DND-41 (cell line): ENCODE measurements at regions not wholly inside any gene's neighbourhood (a gene's known extent, or its start where the extent isn't known, plus 50 kb on each side); places are given as distances from the start of the nearest gene placed in this dataset.

Experiments
- ATAC-seq: fragments of 200-7000 bp; cut with Tn5 transposase; 3 replicates; pipeline ENCODE4 v1.9.1; 2021; ENCODE audit warnings: low read depth; ENCODE audit not compliant: insufficient read depth
- DNase-seq: peaks from one replicate; pipeline ENCODE4 v3.0.0-alpha.2; 2020
- H2AFZ ChIP-seq: 2 replicates; pipeline ENCODE4 v1.6.0; 2012; ENCODE audit warnings: low read depth, low read length
- H3K27ac ChIP-seq: 2 replicates; pipeline ENCODE4 v1.5.1; 2012; ENCODE audit warnings: low read length, inconsistent platforms
- H3K27me3 ChIP-seq: fragments of 200-600 bp; sonication (generic); 2 replicates; pipeline ENCODE4 v1.6.0; 2012; ENCODE audit warnings: low read length, mild to moderate bottlenecking, inconsistent platforms; ENCODE audit not compliant: insufficient read depth, poor library complexity
- H3K36me3 ChIP-seq: 2 replicates; pipeline ENCODE4 v1.5.1; 2012; ENCODE audit warnings: low read length, inconsistent platforms; ENCODE audit not compliant: insufficient read depth
- H3K4me1 ChIP-seq: 2 replicates; pipeline ENCODE4 v1.5.1; 2012; ENCODE audit warnings: mild to moderate bottlenecking, low read length; ENCODE audit not compliant: insufficient read depth
- H3K4me2 ChIP-seq: 2 replicates; pipeline ENCODE4 v1.6.0; 2012; ENCODE audit warnings: mild to moderate bottlenecking, moderate library complexity, low read length, inconsistent platforms; ENCODE audit not compliant: insufficient read depth
- H3K4me3 ChIP-seq, 2 experiments: fragments of 200-600 bp in 1 of 2; shearing (Covaris generic) in 1 of 2; 2 replicates each; pipeline ENCODE4 v1.5.1; 2012 to 2016; ENCODE audit warnings: inconsistent platforms in 2 of 2, low read length in 2 of 2, mild to moderate bottlenecking in 2 of 2, low read depth in 1 of 2, moderate library complexity in 1 of 2
- H3K79me2 ChIP-seq: 2 replicates; pipeline ENCODE4 v1.6.0; 2012; ENCODE audit warnings: low read length, inconsistent platforms; ENCODE audit not compliant: insufficient read depth
- H3K9ac ChIP-seq: 2 replicates; pipeline ENCODE4 v1.6.0; 2012; ENCODE audit warnings: low read depth, mild to moderate bottlenecking, inconsistent platforms, low read length, moderate library complexity
- H3K9me3 ChIP-seq: 2 replicates; pipeline ENCODE4 v1.5.1; 2012; ENCODE audit warnings: low read length, moderate library complexity, mild to moderate bottlenecking, inconsistent platforms; ENCODE audit not compliant: insufficient read depth, severe bottlenecking
- H4K20me1 ChIP-seq: 2 replicates; pipeline ENCODE4 v1.6.0; 2012; ENCODE audit warnings: low read length; ENCODE audit not compliant: insufficient read depth
- EZH2 ChIP-seq: IDR thresholded peaks from 3 replicates; pipeline ENCODE4 v1.6.1; 2012; ENCODE audit warnings: borderline replicate concordance, low read depth, mild to moderate bottlenecking, moderate library complexity, low read length, inconsistent platforms; ENCODE audit not compliant: severe bottlenecking
- TF ChIP-seq, protein P1 (sequence below): IDR thresholded peaks from 2 replicates; pipeline ENCODE4 v1.5.1; 2012; ENCODE audit warnings: borderline replicate concordance, low read length, moderate library complexity, mild to moderate bottlenecking; ENCODE audit not compliant: poor library complexity, severe bottlenecking; ENCODE audit errors: extremely low read depth

- Histone ChIP-seq H4K20me1 (no peaks in the 10 kb centered on the region), H3K4me3 (no peak overlapping the region), H2AFZ (no peak overlapping the region), H3K79me2 (no peaks in the 10 kb centered on the region), H3K9me3 (no peaks in the 10 kb centered on the region), H3K36me3 (no peaks in the 10 kb centered on the region), H3K27ac (no peak overlapping the region), H3K27me3 (no peaks in the 10 kb centered on the region), H3K4me1 (no peaks in the 10 kb centered on the region), H3K9ac (no peak overlapping the region), H3K4me2 (no peak overlapping the region)
- ATAC-seq (no peak), DNase-seq (no peak)
- TF ChIP-seq, protein P1, sequence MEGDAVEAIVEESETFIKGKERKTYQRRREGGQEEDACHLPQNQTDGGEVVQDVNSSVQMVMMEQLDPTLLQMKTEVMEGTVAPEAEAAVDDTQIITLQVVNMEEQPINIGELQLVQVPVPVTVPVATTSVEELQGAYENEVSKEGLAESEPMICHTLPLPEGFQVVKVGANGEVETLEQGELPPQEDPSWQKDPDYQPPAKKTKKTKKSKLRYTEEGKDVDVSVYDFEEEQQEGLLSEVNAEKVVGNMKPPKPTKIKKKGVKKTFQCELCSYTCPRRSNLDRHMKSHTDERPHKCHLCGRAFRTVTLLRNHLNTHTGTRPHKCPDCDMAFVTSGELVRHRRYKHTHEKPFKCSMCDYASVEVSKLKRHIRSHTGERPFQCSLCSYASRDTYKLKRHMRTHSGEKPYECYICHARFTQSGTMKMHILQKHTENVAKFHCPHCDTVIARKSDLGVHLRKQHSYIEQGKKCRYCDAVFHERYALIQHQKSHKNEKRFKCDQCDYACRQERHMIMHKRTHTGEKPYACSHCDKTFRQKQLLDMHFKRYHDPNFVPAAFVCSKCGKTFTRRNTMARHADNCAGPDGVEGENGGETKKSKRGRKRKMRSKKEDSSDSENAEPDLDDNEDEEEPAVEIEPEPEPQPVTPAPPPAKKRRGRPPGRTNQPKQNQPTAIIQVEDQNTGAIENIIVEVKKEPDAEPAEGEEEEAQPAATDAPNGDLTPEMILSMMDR = no peak
- no peak for TF ChIP-seq EZH2
Observed at GRCh38 chr13:110010404-110011138, 224.2 kb upstream of the IRS2 start.

GRCh38 chr13:110008816-110009215 is 222.4 kb upstream of the IRS2 start:
- DNase-seq (no peak), ATAC-seq (no peak)
- Histone ChIP-seq H3K4me1 (no peaks in the 10 kb centered on the region), H3K27me3 (no peaks in the 10 kb centered on the region), H4K20me1 (no peaks in the 10 kb centered on the region), H3K79me2 (no peaks in the 10 kb centered on the region), H3K9ac (no peak overlapping the region), H3K4me2 (no peak overlapping the region), H3K36me3 (no peaks in the 10 kb centered on the region), H2AFZ (no peak overlapping the region), H3K9me3 (no peaks in the 10 kb centered on the region), H3K4me3 (no peak overlapping the region), H3K27ac (no peak overlapping the region)
- no peak for TF ChIP-seq EZH2
- TF ChIP-seq, protein P1 = no peak

GRCh38 chr13:110006304-110006703 is 219.9 kb upstream of the IRS2 start:
- DNase-seq = no peak
- no peaks in the 10 kb centered on the region for H3K9me3 ChIP-seq
- H3K9ac ChIP-seq = no peak overlapping the region
- H3K4me1 ChIP-seq = no peaks in the 10 kb centered on the region
- H3K36me3 ChIP-seq = no peaks in the 10 kb centered on the region
- H3K79me2 ChIP-seq = no peaks in the 10 kb centered on the region
- no peak for ATAC-seq
- no peak overlapping the region for H3K4me2 ChIP-seq
- H3K27me3 ChIP-seq = no peaks in the 10 kb centered on the region
- TF ChIP-seq EZH2 = no peak
- TF ChIP-seq, protein P1 = no peak
- no peak overlapping the region for H3K27ac ChIP-seq
- H3K4me3 ChIP-seq = no peak overlapping the region
- no peaks in the 10 kb centered on the region for H4K20me1 ChIP-seq
- H2AFZ ChIP-seq = no peak overlapping the region
